ENCODE measurements at regions not wholly inside any gene's neighbourhood (a gene's known extent, or its start where the extent isn't known, plus 50 kb on each side); places are given as distances from the start of the nearest gene placed in this dataset.
"Not testable (repeated sequence)": the region's sequence is repeated elsewhere in the genome, so short reads cannot be mapped to it uniquely, and the experiment has no call there.

GRCh38 chr13:50426927-50427326, 411.7 kb downstream of the KCNRG start:
- H3K27me3 Mint-ChIP-seq, result no peaks in the 10 kb centered on the region
- ATAC-seq (replicated peaks) (no peak), DNase-seq (no peak)
- peaks cover 31 to 50% of the 10 kb centered on the region in 2 donors for H3K4me1 Mint-ChIP-seq
- H3K27ac Mint-ChIP-seq, result no peak overlapping the region
- H3K4me3 Mint-ChIP-seq, result no peak overlapping the region
- peaks cover 0 to 3% of the 10 kb centered on the region in 2 donors for H3K36me3 Mint-ChIP-seq
- peaks cover 0 to 2% of the 10 kb centered on the region in 2 donors for H3K9me3 Mint-ChIP-seq

GRCh38 chr13:50427511-50427910, 412.3 kb downstream of the KCNRG start:
- not testable (repeated sequence) for H3K9me3 Mint-ChIP-seq; H3K4me3 Mint-ChIP-seq; DNase-seq; ATAC-seq (replicated peaks); H3K27ac Mint-ChIP-seq; H3K36me3 Mint-ChIP-seq; H3K27me3 Mint-ChIP-seq
- peaks cover 26 to 44% of the 10 kb centered on the region in 2 donors for H3K4me1 Mint-ChIP-seq

- no peak for DNase-seq
- peak overlapping the region; percentile 32 for H3K27ac Mint-ChIP-seq
Observed at GRCh38 chr13:50428183-50428877, 413.1 kb downstream of the KCNRG start.

GRCh38 chr13:50435011-50435410, 408.5 kb downstream of the DLEU7 start:
- H3K27ac Mint-ChIP-seq, result no peak overlapping the region
- H3K4me3 Mint-ChIP-seq, result no peak overlapping the region
- no peak for ATAC-seq (replicated peaks)
- no peak for DNase-seq
- no peaks in the 10 kb centered on the region for H3K4me1 Mint-ChIP-seq
- H3K36me3 Mint-ChIP-seq, result no peaks in the 10 kb centered on the region
- H3K9me3 Mint-ChIP-seq, result no peaks in the 10 kb centered on the region
- no peaks in the 10 kb centered on the region for H3K27me3 Mint-ChIP-seq

More at GRCh38 chr13:50428183-50428877, 413.1 kb downstream of the KCNRG start:
- peak; percentile 44 to 45 for ATAC-seq (replicated peaks)
- no peaks in the 10 kb centered on the region for H3K27me3 Mint-ChIP-seq
- peaks cover 18 to 36% of the 10 kb centered on the region in 2 donors for H3K4me1 Mint-ChIP-seq
- H3K9me3 Mint-ChIP-seq, result peaks cover 0 to 2% of the 10 kb centered on the region in 2 donors
- H3K4me3 Mint-ChIP-seq, result no peak overlapping the region
- H3K36me3 Mint-ChIP-seq, result peaks cover 0 to 3% of the 10 kb centered on the region in 2 donors

- H3K27me3 Mint-ChIP-seq, result no peaks in the 10 kb centered on the region
- H3K36me3 Mint-ChIP-seq, result no peaks in the 10 kb centered on the region
- no peak overlapping the region for H3K4me3 Mint-ChIP-seq
- H3K27ac Mint-ChIP-seq, result no peak overlapping the region
- H3K9me3 Mint-ChIP-seq, result no peaks in the 10 kb centered on the region
- DNase-seq (no peak), ATAC-seq (replicated peaks) (no peak)
- no peaks in the 10 kb centered on the region for H3K4me1 Mint-ChIP-seq
Observed at GRCh38 chr13:50437252-50437651, 406.2 kb downstream of the DLEU7 start.

- Mint-ChIP-seq H3K36me3 (no peaks in the 10 kb centered on the region), H3K27ac (no peak overlapping the region), H3K27me3 (no peaks in the 10 kb centered on the region), H3K9me3 (no peaks in the 10 kb centered on the region), H3K4me1 (peaks cover 0 to 8% of the 10 kb centered on the region in 2 donors), H3K4me3 (no peak overlapping the region)
- DNase-seq, result no peak
- ATAC-seq (replicated peaks), result no peak
Observed at GRCh38 chr13:50438351-50438750, 405.1 kb downstream of the DLEU7 start.

GRCh38 chr13:50441130-50441529, 402.4 kb downstream of the DLEU7 start:
- peaks cover 0 to 13% of the 10 kb centered on the region in 2 donors for H3K4me1 Mint-ChIP-seq
- no peaks in the 10 kb centered on the region for H3K27me3 Mint-ChIP-seq
- no peaks in the 10 kb centered on the region for H3K9me3 Mint-ChIP-seq
- DNase-seq, result no peak
- H3K27ac Mint-ChIP-seq, result no peak overlapping the region
- H3K36me3 Mint-ChIP-seq, result no peaks in the 10 kb centered on the region
- ATAC-seq (replicated peaks), result no peak
- no peak overlapping the region for H3K4me3 Mint-ChIP-seq

GRCh38 chr13:50444726-50445125, 398.8 kb downstream of the DLEU7 start:
- DNase-seq, result no peak
- ATAC-seq (replicated peaks), result no peak
- Mint-ChIP-seq H3K27me3 (no peaks in the 10 kb centered on the region), H3K4me3 (no peak overlapping the region), H3K36me3 (no peaks in the 10 kb centered on the region), H3K27ac (no peak overlapping the region), H3K4me1 (peaks cover 0 to 13% of the 10 kb centered on the region in 2 donors), H3K9me3 (no peaks in the 10 kb centered on the region)

GRCh38 chr13:50446611-50447010, 396.9 kb downstream of the DLEU7 start:
- Mint-ChIP-seq H3K27ac (no peak overlapping the region), H3K9me3 (no peaks in the 10 kb centered on the region), H3K27me3 (no peaks in the 10 kb centered on the region), H3K36me3 (no peaks in the 10 kb centered on the region), H3K4me1 (peaks cover 0 to 13% of the 10 kb centered on the region in 2 donors), H3K4me3 (no peak overlapping the region)
- no peak for DNase-seq
- no peak for ATAC-seq (replicated peaks)

GRCh38 chr13:50448535-50448998, 394.9 kb downstream of the DLEU7 start:
- Mint-ChIP-seq H3K9me3 (no peaks in the 10 kb centered on the region), H3K4me3 (no peak overlapping the region), H3K36me3 (no peaks in the 10 kb centered on the region), H3K4me1 (peaks cover 0 to 4% of the 10 kb centered on the region in 2 donors), H3K27ac (no peak overlapping the region), H3K27me3 (no peaks in the 10 kb centered on the region)
- ATAC-seq (replicated peaks) (no peak), DNase-seq (no peak)

- H3K4me1 Mint-ChIP-seq, result no peaks in the 10 kb centered on the region
- no peaks in the 10 kb centered on the region for H3K9me3 Mint-ChIP-seq
- no peak for DNase-seq
- no peak overlapping the region for H3K27ac Mint-ChIP-seq
- no peak for ATAC-seq (replicated peaks)
- H3K4me3 Mint-ChIP-seq, result no peak overlapping the region
- no peaks in the 10 kb centered on the region for H3K36me3 Mint-ChIP-seq
- no peaks in the 10 kb centered on the region for H3K27me3 Mint-ChIP-seq
Observed at GRCh38 chr13:50449465-50449864, 394.0 kb downstream of the DLEU7 start.

GRCh38 chr13:50450279-50450678, 393.2 kb downstream of the DLEU7 start:
- no peaks in the 10 kb centered on the region for H3K27me3 Mint-ChIP-seq
- no peak for ATAC-seq (replicated peaks)
- H3K4me3 Mint-ChIP-seq, result no peak overlapping the region
- no peak overlapping the region for H3K27ac Mint-ChIP-seq
- H3K9me3 Mint-ChIP-seq, result no peaks in the 10 kb centered on the region
- H3K36me3 Mint-ChIP-seq, result no peaks in the 10 kb centered on the region
- DNase-seq, result no peak
- H3K4me1 Mint-ChIP-seq, result no peaks in the 10 kb centered on the region

GRCh38 chr13:50451609-50452008, 391.9 kb downstream of the DLEU7 start:
- no peak for ATAC-seq (replicated peaks)
- Mint-ChIP-seq H3K4me3 (no peak overlapping the region), H3K27ac (no peak overlapping the region), H3K9me3 (no peaks in the 10 kb centered on the region), H3K27me3 (no peaks in the 10 kb centered on the region), H3K36me3 (no peaks in the 10 kb centered on the region), H3K4me1 (peaks cover 0 to 6% of the 10 kb centered on the region in 2 donors)
- no peak for DNase-seq

GRCh38 chr13:50452028-50452427, 391.5 kb downstream of the DLEU7 start:
- peaks cover 2 to 10% of the 10 kb centered on the region in 2 donors for H3K4me1 Mint-ChIP-seq
- H3K27ac Mint-ChIP-seq, result no peak overlapping the region
- no peaks in the 10 kb centered on the region for H3K9me3 Mint-ChIP-seq
- DNase-seq (no peak), ATAC-seq (replicated peaks) (no peak)
- H3K36me3 Mint-ChIP-seq, result no peaks in the 10 kb centered on the region
- H3K27me3 Mint-ChIP-seq, result no peaks in the 10 kb centered on the region
- no peak overlapping the region for H3K4me3 Mint-ChIP-seq

- Mint-ChIP-seq H3K4me1 (peaks cover 6 to 17% of the 10 kb centered on the region in 2 donors), H3K4me3 (no peak overlapping the region), H3K9me3 (no peaks in the 10 kb centered on the region), H3K27ac (no peak overlapping the region), H3K27me3 (no peaks in the 10 kb centered on the region), H3K36me3 (no peaks in the 10 kb centered on the region)
- ATAC-seq (replicated peaks) (no peak), DNase-seq (no peak)
Observed at GRCh38 chr13:50452756-50453155, 390.7 kb downstream of the DLEU7 start.
